ENCODE measurements at regions not wholly inside any gene's neighbourhood (a gene's known extent, or its start where the extent isn't known, plus 50 kb on each side); places are given as distances from the start of the nearest gene placed in this dataset.

DNA sequence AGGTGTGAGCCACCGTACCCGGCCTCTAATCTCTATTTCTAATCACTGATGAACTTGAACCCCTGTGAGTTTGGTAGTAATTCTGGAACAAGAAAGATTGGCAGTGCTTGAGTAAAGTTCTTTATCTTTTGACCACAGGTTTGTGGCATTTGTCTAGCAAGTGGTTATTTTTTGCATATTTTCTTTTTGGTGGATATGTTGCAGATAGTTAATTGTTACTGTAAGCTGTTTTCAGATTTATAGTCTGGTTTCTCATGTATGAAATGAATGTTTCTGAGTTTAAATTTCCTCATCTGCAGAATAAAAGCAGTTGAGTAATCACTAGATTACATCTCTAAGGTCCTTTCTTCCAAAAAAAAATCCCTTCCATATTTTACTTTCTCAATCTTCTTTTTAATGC is 105.2 kb downstream of the GASK1B start:
- Histone ChIP-seq H3K4me3 (ENCODE audit: low read depth, low read length) (no peak overlapping the region), H3K27me3 (ENCODE audit: control insufficient read depth, insufficient read depth, low read length) (no peaks in the 10 kb centered on the region), H3K36me3 (ENCODE audit: control insufficient read depth, insufficient read depth, low read length) (no peaks in the 10 kb centered on the region)
- POLR2A ChIA-PET, result no interaction called here
- CTCF ChIA-PET, result no interaction called here
- TF ChIP-seq, protein P1, sequence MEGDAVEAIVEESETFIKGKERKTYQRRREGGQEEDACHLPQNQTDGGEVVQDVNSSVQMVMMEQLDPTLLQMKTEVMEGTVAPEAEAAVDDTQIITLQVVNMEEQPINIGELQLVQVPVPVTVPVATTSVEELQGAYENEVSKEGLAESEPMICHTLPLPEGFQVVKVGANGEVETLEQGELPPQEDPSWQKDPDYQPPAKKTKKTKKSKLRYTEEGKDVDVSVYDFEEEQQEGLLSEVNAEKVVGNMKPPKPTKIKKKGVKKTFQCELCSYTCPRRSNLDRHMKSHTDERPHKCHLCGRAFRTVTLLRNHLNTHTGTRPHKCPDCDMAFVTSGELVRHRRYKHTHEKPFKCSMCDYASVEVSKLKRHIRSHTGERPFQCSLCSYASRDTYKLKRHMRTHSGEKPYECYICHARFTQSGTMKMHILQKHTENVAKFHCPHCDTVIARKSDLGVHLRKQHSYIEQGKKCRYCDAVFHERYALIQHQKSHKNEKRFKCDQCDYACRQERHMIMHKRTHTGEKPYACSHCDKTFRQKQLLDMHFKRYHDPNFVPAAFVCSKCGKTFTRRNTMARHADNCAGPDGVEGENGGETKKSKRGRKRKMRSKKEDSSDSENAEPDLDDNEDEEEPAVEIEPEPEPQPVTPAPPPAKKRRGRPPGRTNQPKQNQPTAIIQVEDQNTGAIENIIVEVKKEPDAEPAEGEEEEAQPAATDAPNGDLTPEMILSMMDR (IDR thresholded peaks at IDR 0.05; ENCODE audit: insufficient read depth, low read depth, low read length), result no peak
- DNase-seq (ENCODE audit: low read depth), result peak; percentile 40

DNA sequence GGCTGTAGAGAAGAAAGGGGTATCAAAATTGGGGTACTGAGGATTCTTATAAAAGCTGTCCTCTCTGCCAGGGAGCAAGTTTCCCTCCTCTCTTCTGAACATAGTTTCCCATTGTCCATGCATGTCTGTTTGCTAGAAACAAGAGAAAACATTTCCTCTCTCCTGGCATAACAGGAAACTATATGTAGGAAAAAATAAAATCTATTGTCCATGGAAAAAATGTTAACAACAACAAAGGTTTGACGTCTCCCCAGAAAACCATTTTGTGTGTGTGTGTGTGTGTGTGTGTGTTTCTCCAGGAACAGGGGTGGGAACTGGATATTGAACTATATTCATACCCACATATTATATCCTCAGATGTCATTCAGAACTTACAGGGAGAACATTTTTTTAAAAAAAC is 107.2 kb downstream of the GASK1B start:
- ChIA-PET CTCF (no interaction called here), POLR2A (no interaction called here)
- TF ChIP-seq, protein P1 (IDR thresholded peaks at IDR 0.05; ENCODE audit: insufficient read depth, low read depth, low read length), result no peak
- DNase-seq (ENCODE audit: low read depth), result no peak
- no peaks in the 10 kb centered on the region for H3K27me3 ChIP-seq (ENCODE audit: control insufficient read depth, insufficient read depth, low read length)
- no peaks in the 10 kb centered on the region for H3K36me3 ChIP-seq (ENCODE audit: control insufficient read depth, insufficient read depth, low read length)
- H3K4me3 ChIP-seq (ENCODE audit: low read depth, low read length), result no peak overlapping the region

DNA sequence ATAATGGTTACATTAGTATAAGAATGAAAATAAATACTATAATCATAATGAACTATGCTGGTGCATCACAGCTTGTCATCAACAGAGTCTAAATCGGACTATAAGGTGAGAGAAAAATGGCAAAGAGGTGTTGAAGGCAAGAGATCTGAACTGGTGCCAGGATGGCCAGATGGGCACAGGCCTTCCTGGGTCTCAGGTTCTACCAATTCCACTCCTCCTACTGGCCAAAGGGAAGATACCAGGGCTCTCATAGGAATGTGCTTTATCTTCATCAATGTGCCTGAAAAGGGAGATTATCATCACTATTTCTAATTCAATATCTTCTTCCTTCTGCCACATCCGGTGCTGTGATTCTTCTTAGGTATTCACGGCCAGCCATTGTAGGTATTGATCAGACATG is 107.6 kb downstream of the GASK1B start:
- CTCF ChIA-PET, result no interaction called here
- no peaks in the 10 kb centered on the region for H3K27me3 ChIP-seq (ENCODE audit: control insufficient read depth, insufficient read depth, low read length)
- H3K4me3 ChIP-seq (ENCODE audit: low read depth, low read length), result no peak overlapping the region
- no peak for DNase-seq (ENCODE audit: low read depth)
- POLR2A ChIA-PET, result no interaction called here
- no peaks in the 10 kb centered on the region for H3K36me3 ChIP-seq (ENCODE audit: control insufficient read depth, insufficient read depth, low read length)
- TF ChIP-seq, protein P1 (IDR thresholded peaks at IDR 0.05; ENCODE audit: insufficient read depth, low read depth, low read length), result no peak

DNA sequence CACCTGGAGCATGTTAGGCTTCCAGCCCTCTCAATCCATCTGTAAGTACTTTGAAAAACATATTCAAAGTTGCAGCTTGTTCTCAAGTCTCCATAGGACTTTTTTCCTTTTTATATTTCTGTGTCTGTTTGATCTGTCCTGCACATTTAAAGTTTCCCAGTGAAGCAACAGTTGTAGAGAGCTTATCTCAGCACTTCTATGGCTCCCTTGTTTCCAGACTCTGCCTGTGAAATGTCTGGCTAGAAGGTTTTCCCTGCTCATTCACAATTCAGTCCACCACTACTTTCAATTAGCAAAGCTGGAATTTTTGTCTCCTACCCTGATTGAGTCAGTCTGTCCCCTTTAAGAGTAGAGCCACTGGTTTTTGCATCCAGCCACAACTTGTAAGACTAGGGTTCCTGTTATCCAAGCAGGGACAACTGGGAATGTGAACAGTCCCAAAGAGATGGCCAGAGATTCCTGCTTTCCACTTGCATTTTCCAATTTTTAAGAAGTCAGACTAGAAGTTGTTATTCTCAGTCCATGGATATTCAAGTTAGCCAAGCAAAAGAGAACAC is 116.1 kb downstream of the GASK1B start:
- ChIA-PET POLR2A (no interaction called here), CTCF (interaction anchor here (1.3 kb wide), 1 partner anchor 114 kb away, joined by 4 read pairs; no protein-coding TSS in a partner anchor)
- no peaks in the 10 kb centered on the region; the same call in 1 of the 2 replicates for H3K27me3 ChIP-seq (ENCODE audit: control insufficient read depth, insufficient read depth, low read length)
- H3K36me3 ChIP-seq (ENCODE audit: control insufficient read depth, insufficient read depth, low read length), result no peaks in the 10 kb centered on the region
- H3K4me3 ChIP-seq (ENCODE audit: low read depth, low read length), result no peak overlapping the region
- TF ChIP-seq, protein P1 (IDR thresholded peaks at IDR 0.05; ENCODE audit: insufficient read depth, low read depth, low read length), result no peak
- DNase-seq (ENCODE audit: low read depth), result no peak

DNA sequence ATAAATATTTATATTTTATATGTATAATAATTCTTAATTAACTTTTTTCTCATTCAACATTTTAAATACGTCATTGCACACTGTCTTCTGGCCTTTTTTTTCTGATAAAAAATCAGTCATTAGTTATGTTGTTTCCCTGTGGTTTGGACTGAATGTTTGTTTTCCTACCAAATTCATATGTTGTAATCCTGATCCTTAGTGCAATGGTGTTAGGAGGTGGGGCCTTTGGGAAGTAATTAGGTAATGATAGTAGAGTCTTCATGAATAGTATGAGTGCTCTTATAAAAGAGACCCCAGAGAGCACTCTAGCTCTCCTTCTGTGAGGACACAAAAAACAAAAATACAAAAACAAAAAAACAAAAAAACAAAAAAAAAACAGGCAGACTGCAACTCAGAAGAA is 117.2 kb downstream of the GASK1B start:
- no peaks in the 10 kb centered on the region for H3K36me3 ChIP-seq (ENCODE audit: control insufficient read depth, insufficient read depth, low read length)
- CTCF ChIA-PET, result no interaction called here
- H3K27me3 ChIP-seq (ENCODE audit: control insufficient read depth, insufficient read depth, low read length), result no peaks in the 10 kb centered on the region; the same call in 1 of the 2 replicates
- TF ChIP-seq, protein P1 (IDR thresholded peaks at IDR 0.05; ENCODE audit: insufficient read depth, low read depth, low read length), result no peak
- POLR2A ChIA-PET, result no interaction called here
- no peak for DNase-seq (ENCODE audit: low read depth)
- no peak overlapping the region for H3K4me3 ChIP-seq (ENCODE audit: low read depth, low read length)

Data from BJ (cell line).